Mucosa of rectum (tissue), 2 donors: ENCODE measurements at regions not wholly inside any gene's neighbourhood (a gene's known extent, or its start where the extent isn't known, plus 50 kb on each side); places are given as distances from the start of the nearest gene placed in this dataset.

ENCODE experiments used
- H3K27ac ChIP-seq, 2 donors: one replicate each; pipeline ENCODE4 v1.7.0; 2013; ENCODE audit warnings: inconsistent platforms in 2 of 2, low read depth in 2 of 2, low read length in 2 of 2
- H3K27me3 ChIP-seq, 2 donors: one replicate each; pipeline ENCODE4 v1.7.0; 2013; ENCODE audit warnings: low read length in 2 of 2; ENCODE audit not compliant: control insufficient read depth in 2 of 2, insufficient read depth in 2 of 2
- H3K36me3 ChIP-seq, 2 donors: one replicate each; pipeline ENCODE4 v1.7.0; 2013; ENCODE audit warnings: low read length in 2 of 2; ENCODE audit not compliant: control insufficient read depth in 2 of 2, insufficient read depth in 2 of 2
- H3K4me1 ChIP-seq, 2 donors: one replicate each; pipeline ENCODE4 v1.7.0; 2013; ENCODE audit warnings: low read length in 2 of 2, mild to moderate bottlenecking in 1 of 2; ENCODE audit not compliant: control insufficient read depth in 2 of 2, insufficient read depth in 2 of 2
- H3K4me3 ChIP-seq, 2 donors: one replicate each; pipeline ENCODE4 v1.7.0; 2013; ENCODE audit warnings: low read length in 2 of 2
- H3K9ac ChIP-seq, 2 donors: one replicate each; pipeline ENCODE4 v1.7.0; 2013; ENCODE audit warnings: low read length in 2 of 2, low read depth in 1 of 2, mild to moderate bottlenecking in 1 of 2
- H3K9me3 ChIP-seq, 2 donors: one replicate each; pipeline ENCODE4 v1.7.0; 2013; ENCODE audit warnings: low read length in 2 of 2; ENCODE audit not compliant: control insufficient read depth in 2 of 2
- donor health status: healthy.
- donor health status: Normal muscosa, but diverticular disease.

DNA sequence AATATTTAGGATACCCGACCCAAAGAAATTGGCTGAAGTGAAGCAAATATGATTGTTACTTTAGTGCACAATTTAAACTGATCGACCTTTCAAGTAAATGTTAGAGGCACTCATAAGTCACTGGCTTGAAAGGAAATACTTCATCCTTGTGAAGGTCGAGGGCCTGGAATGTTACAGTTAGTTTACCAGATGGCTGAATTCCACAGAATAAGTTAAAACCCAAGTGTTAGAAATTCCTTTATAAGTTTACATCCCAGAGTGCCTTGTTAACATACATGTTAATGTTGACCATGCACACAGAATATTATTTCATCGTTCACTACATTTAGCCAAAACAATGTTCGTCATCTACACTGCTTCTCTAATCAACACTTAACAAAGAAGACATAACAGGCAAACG lies 235.5 kb upstream of the ANO3 start:
- Histone ChIP-seq H3K4me1 (no peaks in the 10 kb centered on the region), H3K9me3 (no peaks in the 10 kb centered on the region), H3K36me3 (no peaks in the 10 kb centered on the region), H3K27me3 (no peaks in the 10 kb centered on the region), H3K27ac (no peak overlapping the region), H3K9ac (no peak overlapping the region), H3K4me3 (no peak overlapping the region)

DNA sequence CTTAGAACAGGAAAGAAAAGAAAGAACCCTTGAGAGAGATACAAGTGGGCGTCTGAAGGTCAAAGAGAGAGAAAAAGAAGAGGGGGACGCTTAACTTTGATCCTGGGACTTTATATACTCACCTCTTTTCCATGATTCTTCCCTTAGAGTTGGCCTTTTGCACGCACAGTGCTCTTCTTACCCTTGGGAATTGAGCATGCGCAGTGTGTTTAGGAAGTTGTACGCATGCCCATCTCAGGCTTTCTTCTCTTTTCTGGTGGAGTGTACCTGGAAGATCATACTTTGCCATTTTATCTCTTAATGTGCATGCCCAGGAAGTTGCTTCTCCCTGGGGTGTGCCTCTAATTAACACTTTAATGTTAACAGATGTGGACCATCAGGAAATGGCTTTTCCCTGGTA lies 229.6 kb upstream of the ANO3 start:
- Histone ChIP-seq H3K9me3 (no peaks in the 10 kb centered on the region), H3K27me3 (no peaks in the 10 kb centered on the region), H3K4me3 (no peak overlapping the region), H3K36me3 (no peaks in the 10 kb centered on the region), H3K4me1 (no peaks in the 10 kb centered on the region), H3K27ac (no peak overlapping the region), H3K9ac (no peak overlapping the region)

DNA sequence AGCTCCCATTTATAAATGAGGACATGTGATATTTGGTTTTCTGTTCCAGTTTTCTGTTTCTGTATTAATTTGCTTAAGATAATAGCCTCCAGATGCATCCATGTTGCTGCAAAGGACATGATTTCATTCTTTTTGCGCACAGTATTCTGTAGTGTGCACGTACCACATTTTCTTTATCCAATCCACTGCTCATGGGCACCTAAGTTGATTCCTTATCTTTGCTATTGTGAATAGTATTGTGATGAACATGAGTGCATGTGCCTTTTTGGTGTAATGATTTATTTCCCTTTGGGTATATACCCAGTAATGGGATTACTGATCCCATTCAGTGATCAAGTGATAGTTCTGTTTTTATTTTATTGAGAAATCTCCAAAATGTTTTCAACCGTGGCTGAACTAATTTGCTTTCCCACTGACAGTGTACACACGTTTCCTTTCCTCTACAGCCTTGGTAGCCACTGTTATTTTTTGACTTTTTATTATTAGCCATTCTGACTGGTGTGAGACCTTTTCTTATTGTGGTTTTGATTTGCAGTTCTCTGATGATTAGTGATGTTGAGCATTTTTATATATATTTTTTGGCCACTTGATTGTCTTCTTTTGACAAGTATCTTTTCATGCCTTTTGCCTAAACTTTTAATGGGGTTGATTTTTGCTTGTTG lies 226.0 kb upstream of the ANO3 start:
- Histone ChIP-seq H3K9me3 (no peaks in the 10 kb centered on the region), H3K4me3 (no peak overlapping the region), H3K36me3 (no peaks in the 10 kb centered on the region), H3K9ac (no peak overlapping the region), H3K4me1 (no peaks in the 10 kb centered on the region), H3K27me3 (no peaks in the 10 kb centered on the region), H3K27ac (no peak overlapping the region)

DNA sequence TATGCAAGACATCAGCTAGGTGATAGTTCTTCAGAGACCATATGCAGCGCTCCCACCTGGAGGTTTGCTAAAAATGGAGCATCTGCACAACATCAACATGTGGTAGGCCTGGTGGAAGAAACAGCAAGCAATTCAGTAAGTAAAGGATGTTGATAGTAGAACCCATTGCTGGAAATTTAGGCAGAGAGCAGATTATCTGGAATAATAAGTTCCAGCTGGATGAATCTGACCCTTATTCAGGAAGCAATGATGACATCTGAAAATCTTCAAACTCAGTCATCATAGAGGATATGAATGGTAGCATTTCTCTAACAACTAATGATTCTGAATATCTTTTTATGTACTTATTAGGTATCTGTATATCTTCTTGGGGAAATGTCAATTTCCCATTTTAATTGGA lies 225.2 kb upstream of the ANO3 start:
- Histone ChIP-seq H3K4me3 (no peak overlapping the region), H3K36me3 (no peaks in the 10 kb centered on the region), H3K4me1 (no peaks in the 10 kb centered on the region), H3K27me3 (no peaks in the 10 kb centered on the region), H3K9me3 (no peaks in the 10 kb centered on the region), H3K9ac (no peak overlapping the region), H3K27ac (no peak overlapping the region)

GRCh38 chr11:26109658-26110368 lies 222.1 kb upstream of the ANO3 start:
- Histone ChIP-seq H3K4me1 (no peaks in the 10 kb centered on the region), H3K9me3 (no peaks in the 10 kb centered on the region), H3K27ac (no peak overlapping the region), H3K4me3 (no peak overlapping the region), H3K27me3 (no peaks in the 10 kb centered on the region), H3K9ac (no peak overlapping the region), H3K36me3 (no peaks in the 10 kb centered on the region)

DNA sequence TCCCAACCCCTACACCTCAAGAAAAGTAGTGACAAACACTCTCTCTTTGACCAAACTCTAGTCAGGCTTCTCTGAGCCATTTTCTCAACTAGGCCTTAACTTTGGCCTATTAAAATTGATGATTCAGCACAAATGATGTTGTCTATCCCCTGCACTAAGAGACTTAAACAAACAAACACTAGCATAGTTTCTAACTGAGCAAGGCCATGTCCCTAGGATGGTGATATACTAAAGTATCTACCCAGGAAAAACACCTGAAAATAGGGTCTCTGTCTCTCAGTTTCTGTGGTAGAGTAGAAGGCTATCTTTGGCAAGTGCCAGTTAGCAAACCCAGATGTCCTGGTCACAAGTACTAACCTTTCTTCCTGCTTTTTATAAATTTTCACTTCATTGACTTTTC lies 219.7 kb upstream of the ANO3 start:
- Histone ChIP-seq H3K27ac (no peak overlapping the region), H3K4me3 (no peak overlapping the region), H3K27me3 (no peaks in the 10 kb centered on the region), H3K9me3 (no peaks in the 10 kb centered on the region), H3K9ac (no peak overlapping the region), H3K4me1 (no peaks in the 10 kb centered on the region), H3K36me3 (no peaks in the 10 kb centered on the region)

DNA sequence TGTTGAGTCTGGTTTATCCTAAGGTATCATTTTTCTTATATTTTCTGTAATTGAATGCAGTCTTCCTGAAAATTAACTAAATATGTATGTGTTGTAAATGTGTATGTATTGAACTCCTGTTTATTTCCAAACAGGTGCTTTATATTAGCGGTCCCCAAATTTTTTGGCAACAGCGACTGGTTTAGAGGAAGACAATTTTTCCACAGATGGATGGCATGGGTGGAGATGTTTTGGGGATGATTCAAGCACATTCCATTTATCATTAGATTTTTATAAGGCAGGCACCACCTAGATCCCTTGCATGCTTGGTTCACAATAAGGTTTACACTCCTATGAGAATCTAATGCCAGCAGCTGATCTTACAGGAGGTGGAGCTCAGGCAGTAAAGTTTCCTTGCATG lies 210.5 kb upstream of the ANO3 start:
- Histone ChIP-seq H3K36me3 (no peaks in the 10 kb centered on the region), H3K4me1 (no peaks in the 10 kb centered on the region)

DNA sequence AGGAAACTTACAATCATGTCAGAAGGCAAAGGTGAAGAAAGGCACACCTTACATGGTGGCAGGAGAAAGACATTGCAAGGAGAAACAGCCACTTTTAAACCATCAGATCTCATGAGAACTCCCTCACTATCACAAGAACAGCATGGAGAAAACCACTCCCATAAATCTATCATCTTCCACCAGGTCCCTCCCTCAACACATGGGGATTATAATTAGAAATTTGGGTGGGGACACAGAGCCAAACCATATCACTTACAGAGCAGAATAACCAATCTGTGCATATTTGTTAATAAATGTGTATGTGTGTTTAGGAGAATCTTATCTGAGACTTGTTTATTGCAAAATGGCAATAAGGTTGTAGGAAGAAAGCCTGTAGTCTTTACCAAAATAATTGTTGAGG lies 205.2 kb upstream of the ANO3 start:
- H3K4me1 ChIP-seq, result no peaks in the 10 kb centered on the region
- H3K9ac ChIP-seq, result no peak overlapping the region
- no peak overlapping the region for H3K4me3 ChIP-seq
- no peaks in the 10 kb centered on the region for H3K9me3 ChIP-seq
- H3K36me3 ChIP-seq, result no peaks in the 10 kb centered on the region
- no peak overlapping the region for H3K27ac ChIP-seq
- H3K27me3 ChIP-seq, result no peaks in the 10 kb centered on the region

More for the DNA sequence above, 210.5 kb upstream of the ANO3 start:
- H3K9ac ChIP-seq, result no peak overlapping the region
- H3K27me3 ChIP-seq, result no peaks in the 10 kb centered on the region
- no peak overlapping the region for H3K27ac ChIP-seq
- H3K9me3 ChIP-seq, result no peaks in the 10 kb centered on the region
- no peak overlapping the region for H3K4me3 ChIP-seq

DNA sequence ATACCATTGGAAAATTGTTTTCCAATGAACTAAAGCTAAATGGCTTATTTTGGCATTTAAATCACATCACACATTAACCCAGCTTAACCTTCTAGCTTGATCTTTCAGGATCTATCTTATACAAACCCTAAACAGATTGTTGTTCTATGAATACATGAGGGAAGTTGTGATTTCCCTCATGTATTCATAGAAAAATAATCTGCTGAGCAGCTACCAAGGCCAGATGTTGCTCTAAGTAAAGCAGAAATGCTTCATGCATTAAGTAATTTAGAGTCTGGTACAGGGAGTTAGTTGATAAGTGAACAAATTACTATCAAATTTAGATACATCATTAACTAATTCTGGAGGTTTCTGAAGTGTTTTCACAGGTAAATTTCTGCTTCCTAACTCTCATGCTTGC lies 204.6 kb upstream of the ANO3 start:
- Histone ChIP-seq H3K27ac (no peak overlapping the region), H3K9ac (no peak overlapping the region), H3K4me3 (no peak overlapping the region), H3K9me3 (no peaks in the 10 kb centered on the region), H3K27me3 (no peaks in the 10 kb centered on the region), H3K4me1 (no peaks in the 10 kb centered on the region), H3K36me3 (no peaks in the 10 kb centered on the region)

GRCh38 chr11:26131406-26131805 lies 200.5 kb upstream of the ANO3 start:
- H3K4me3 ChIP-seq, result no peak overlapping the region
- H3K36me3 ChIP-seq, result no peaks in the 10 kb centered on the region
- no peak overlapping the region for H3K9ac ChIP-seq
- H3K4me1 ChIP-seq, result no peaks in the 10 kb centered on the region
- H3K27ac ChIP-seq, result no peak overlapping the region
- H3K9me3 ChIP-seq, result no peaks in the 10 kb centered on the region
- H3K27me3 ChIP-seq, result no peaks in the 10 kb centered on the region
